SK-N-MC (cell line): ENCODE measurements at regions not wholly inside any gene's neighbourhood (a gene's known extent, or its start where the extent isn't known, plus 50 kb on each side); places are given as distances from the start of the nearest gene placed in this dataset.
A peak's percentile ranks its signal among the peaks of the same experiment; 100 is the strongest.

ENCODE experiments used
- DNase-seq: peaks from one replicate; pipeline ENCODE4 v3.0.0-alpha.2; 2011; ENCODE audit warnings: low read depth, low spot score
- H3K27ac ChIP-seq: fragments of 200-600 bp; sonication (generic); 2 replicates; pipeline ENCODE4 v1.5.1; 2016; ENCODE audit warnings: mixed run types
- H3K36me3 ChIP-seq: fragments of 200-600 bp; sonication (generic); 2 replicates; pipeline ENCODE4 v1.6.1; 2017; ENCODE audit warnings: antibody characterized with exemption, low read length, mixed read lengths; ENCODE audit not compliant: insufficient read depth
- H3K4me3 ChIP-seq: fragments of 200-600 bp; sonication (generic); 2 replicates; pipeline ENCODE4 v1.5.1; 2016
- H3K9ac ChIP-seq: fragments of 200-600 bp; sonication (generic); 2 replicates; pipeline ENCODE4 v1.8.0; 2017; ENCODE audit warnings: mixed run types, mixed read lengths; ENCODE audit not compliant: insufficient read length
- H3K9me3 ChIP-seq: fragments of 200-600 bp; sonication (generic); 2 replicates; pipeline ENCODE4 v1.6.1; 2017; ENCODE audit warnings: low read depth, mild to moderate bottlenecking, antibody characterized with exemption, low read length, moderate library complexity, mixed read lengths
- EZH2 ChIP-seq: fragments of 200-600 bp; sonication (generic); IDR thresholded peaks from one replicate; pipeline ENCODE4 v1.6.1; 2017; ENCODE audit warnings: antibody characterized with exemption
- FOXP2 ChIP-seq: optimal IDR thresholded peaks from 2 replicates; pipeline ENCODE3; 2011; ENCODE audit warnings: mild to moderate bottlenecking, moderate library complexity; ENCODE audit not compliant: insufficient read depth; ENCODE audit errors: extremely low read length, control extremely low read depth
- POLR2AphosphoS5 ChIP-seq: IDR thresholded peaks from 2 replicates; pipeline ENCODE4 v1.6.1; 2012; ENCODE audit warnings: mild to moderate bottlenecking, low read depth, low read length, borderline replicate concordance

DNA sequence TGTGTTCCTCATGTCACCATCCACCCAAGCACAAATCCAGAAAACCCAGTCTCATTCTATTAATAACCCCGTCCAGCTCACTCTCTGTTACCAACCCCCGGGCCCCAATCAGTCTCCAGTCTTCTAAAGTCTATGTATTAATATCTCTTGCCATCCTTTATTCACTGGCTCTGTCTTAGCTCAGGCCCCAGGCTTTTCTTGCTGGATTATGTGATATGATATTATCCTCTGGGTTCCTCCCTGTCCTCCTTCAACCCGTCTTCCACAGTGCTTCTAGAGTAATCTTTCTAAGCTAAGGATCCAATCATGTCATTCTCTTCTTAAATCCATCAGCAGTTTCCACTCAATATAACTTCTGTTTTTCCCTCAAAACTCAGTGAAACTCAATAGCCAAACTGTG, 240.5 kb upstream of the OSR1 start:
- no peak overlapping the region for H3K4me3 ChIP-seq
- no peaks in the 10 kb centered on the region for H3K9me3 ChIP-seq
- no peak for TF ChIP-seq FOXP2
- TF ChIP-seq POLR2AphosphoS5 = no peak
- no peak for TF ChIP-seq EZH2
- no peak overlapping the region for H3K27ac ChIP-seq
- no peak overlapping the region for H3K9ac ChIP-seq
- no peaks in the 10 kb centered on the region for H3K36me3 ChIP-seq
- no peak for DNase-seq

DNA sequence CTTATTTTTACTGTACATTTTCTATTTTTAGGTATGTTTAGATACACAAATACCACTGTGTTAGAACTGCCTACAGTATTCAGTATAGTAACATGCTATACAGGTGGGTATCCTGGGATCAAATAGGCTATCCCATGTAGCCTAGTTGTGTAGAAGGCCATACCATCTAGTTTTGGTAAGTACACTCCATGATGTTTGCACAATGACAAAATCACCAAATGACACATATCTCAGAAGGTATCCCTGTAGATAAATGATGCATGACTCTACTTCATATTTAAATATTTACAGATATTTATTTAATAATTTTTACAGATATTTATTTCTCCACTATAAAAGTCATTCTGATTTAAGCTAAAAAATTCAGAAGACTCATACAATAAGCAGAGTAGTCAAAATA, 233.8 kb upstream of the OSR1 start:
- no peak for DNase-seq
- Histone ChIP-seq H3K4me3 (no peak overlapping the region), H3K9me3 (no peaks in the 10 kb centered on the region), H3K36me3 (no peaks in the 10 kb centered on the region), H3K9ac (no peak overlapping the region), H3K27ac (no peak overlapping the region)
- TF ChIP-seq FOXP2 (no peak), EZH2 (no peak), POLR2AphosphoS5 (no peak)

GRCh38 chr2:19589791-19590190, 231.4 kb upstream of the OSR1 start:
- Histone ChIP-seq H3K9ac (no peak overlapping the region), H3K4me3 (no peak overlapping the region), H3K36me3 (no peaks in the 10 kb centered on the region), H3K9me3 (no peaks in the 10 kb centered on the region), H3K27ac (no peak overlapping the region)
- TF ChIP-seq EZH2 = no peak
- no peak for TF ChIP-seq FOXP2
- no peak for TF ChIP-seq POLR2AphosphoS5
- DNase-seq = no peak

GRCh38 chr2:19580830-19581229, 222.4 kb upstream of the OSR1 start:
- Histone ChIP-seq H3K9me3 (no peaks in the 10 kb centered on the region), H3K27ac (no peak overlapping the region), H3K9ac (no peak overlapping the region), H3K36me3 (no peaks in the 10 kb centered on the region), H3K4me3 (no peak overlapping the region)
- TF ChIP-seq EZH2 (no peak), FOXP2 (no peak), POLR2AphosphoS5 (no peak)
- no peak for DNase-seq

GRCh38 chr2:19580264-19580663, 221.8 kb upstream of the OSR1 start:
- H3K9me3 ChIP-seq = no peaks in the 10 kb centered on the region
- TF ChIP-seq FOXP2 (no peak), EZH2 (no peak), POLR2AphosphoS5 (no peak)
- H3K27ac ChIP-seq = no peak overlapping the region
- H3K36me3 ChIP-seq = no peaks in the 10 kb centered on the region
- H3K4me3 ChIP-seq = no peak overlapping the region
- no peak for DNase-seq
- no peak overlapping the region for H3K9ac ChIP-seq

- no peak for DNase-seq
- Histone ChIP-seq H3K27ac (no peak overlapping the region), H3K36me3 (no peaks in the 10 kb centered on the region), H3K9ac (no peak overlapping the region), H3K4me3 (no peak overlapping the region), H3K9me3 (no peaks in the 10 kb centered on the region)
- TF ChIP-seq POLR2AphosphoS5 = no peak
Measured at GRCh38 chr2:19579461-19579860, 221.0 kb upstream of the OSR1 start.

DNA sequence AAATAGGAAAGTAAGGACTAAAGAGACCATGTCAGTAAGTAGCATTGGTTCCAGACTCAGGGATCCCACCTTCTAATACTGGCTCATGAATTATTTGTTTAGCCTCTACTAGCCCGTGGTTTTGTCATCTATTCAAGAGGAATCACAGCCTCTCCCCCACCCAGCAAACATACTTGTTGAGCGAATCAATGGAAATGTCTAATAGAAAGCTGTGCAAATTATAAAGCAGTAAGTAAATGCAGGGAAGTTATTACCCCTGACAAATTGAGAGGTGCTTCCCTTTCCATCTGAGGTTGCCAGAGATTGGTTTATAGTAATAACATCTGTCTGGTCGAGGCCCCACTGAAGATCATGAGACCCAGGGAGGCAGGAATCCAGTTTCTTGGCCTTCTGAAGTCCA, 219.3 kb upstream of the OSR1 start:
- TF ChIP-seq EZH2 (no peak), FOXP2 (no peak), POLR2AphosphoS5 (no peak)
- no peak overlapping the region for H3K27ac ChIP-seq
- H3K36me3 ChIP-seq = no peaks in the 10 kb centered on the region
- no peak for DNase-seq
- no peak overlapping the region for H3K4me3 ChIP-seq
- H3K9ac ChIP-seq = no peak overlapping the region
- no peaks in the 10 kb centered on the region for H3K9me3 ChIP-seq

DNA sequence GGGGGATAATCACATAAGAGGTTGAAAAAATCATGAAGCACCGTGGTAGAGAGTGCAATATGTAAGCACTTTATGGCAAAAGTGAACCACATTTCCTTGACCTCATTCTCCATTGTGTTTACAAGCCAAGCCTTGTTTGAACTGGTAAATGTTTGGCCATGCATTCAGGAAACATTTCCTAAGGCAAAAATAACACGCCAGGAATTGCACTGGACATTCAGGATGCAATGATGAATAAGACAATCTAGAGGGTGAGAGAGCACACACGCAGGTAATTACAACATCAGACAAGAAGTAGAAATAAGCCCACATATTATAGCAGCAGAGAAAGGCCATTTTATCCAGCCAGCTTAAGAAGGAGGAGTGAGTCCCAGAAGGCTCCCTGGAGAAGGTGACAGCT, 218.0 kb upstream of the OSR1 start:
- Histone ChIP-seq H3K9ac (no peak overlapping the region), H3K9me3 (no peaks in the 10 kb centered on the region), H3K36me3 (no peaks in the 10 kb centered on the region), H3K4me3 (no peak overlapping the region), H3K27ac (peak overlapping the region; percentile 80)
- no peak for TF ChIP-seq FOXP2
- no peak for DNase-seq

- no peak for DNase-seq
- Histone ChIP-seq H3K36me3 (no peaks in the 10 kb centered on the region), H3K9ac (no peak overlapping the region), H3K27ac (peak overlapping the region; percentile 80), H3K9me3 (no peaks in the 10 kb centered on the region), H3K4me3 (peak overlapping the region; percentile 69)
- no peak for TF ChIP-seq POLR2AphosphoS5
Measured at GRCh38 chr2:19575641-19576040, 217.2 kb upstream of the OSR1 start.
